ENCODE measurements at regions not wholly inside any gene's neighbourhood (a gene's known extent, or its start where the extent isn't known, plus 50 kb on each side); places are given as distances from the start of the nearest gene placed in this dataset.
"Not testable (repeated sequence)": the region's sequence is repeated elsewhere in the genome, so short reads cannot be mapped to it uniquely, and the experiment has no call there.

DNA sequence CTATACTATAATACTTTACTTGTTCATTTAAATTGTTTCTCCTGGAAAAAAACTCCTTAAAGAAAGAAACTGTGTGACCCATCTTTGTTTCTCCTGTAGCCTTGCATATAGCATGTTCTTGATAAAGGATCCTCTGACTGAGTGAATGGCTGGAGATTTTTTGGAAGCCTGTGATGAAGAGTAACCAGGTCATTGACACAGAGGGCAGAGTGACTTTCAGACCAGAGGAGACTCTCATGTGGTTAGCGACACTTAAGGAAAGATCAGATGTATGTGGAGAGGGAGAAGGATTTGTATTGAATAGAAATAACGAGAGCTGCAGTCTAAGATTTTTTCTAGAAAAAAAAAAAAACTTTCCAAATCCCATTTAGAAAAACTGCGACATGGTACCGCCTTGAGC lies 85.5 kb downstream of the TRIM43 start:
- Histone ChIP-seq H3K23ac (ENCODE audit: low read length in 2 of 2) (no peak overlapping the region), H4K8ac (ENCODE audit: low read length) (no peak overlapping the region), H2BK120ac (ENCODE audit: low read depth, low read length) (no peak overlapping the region), H3K9ac (ENCODE audit: low read length) (no peak overlapping the region), H2BK5ac (ENCODE audit: low read depth, low read length, poor library complexity, severe bottlenecking) (no peak overlapping the region), H3K18ac (ENCODE audit: low read depth in 1 of 2, low read length in 2 of 2) (no peak overlapping the region), H2BK12ac (ENCODE audit: low read length in 2 of 2) (no peak overlapping the region), H3K14ac (ENCODE audit: low read length in 2 of 2) (no peak overlapping the region), H3K4ac (ENCODE audit: low read depth in 1 of 2, low read length in 2 of 2) (no peak overlapping the region), H3K9me3 (ENCODE audit: control insufficient read depth, low read length) (no peaks in the 10 kb centered on the region), H3K36me3 (ENCODE audit: control insufficient read depth in 1 of 2, insufficient read depth in 2 of 2, low read depth in 1 of 2, low read length in 2 of 2) (no peaks in the 10 kb centered on the region), H2AFZ (ENCODE audit: low read depth, low read length) (no peak overlapping the region), H3K27ac (ENCODE audit: low read length, poor library complexity, severe bottlenecking) (no peak overlapping the region), H4K91ac (ENCODE audit: low read length) (no peak overlapping the region), H3K4me3 (ENCODE audit: insufficient read depth in 1 of 2, low read depth in 1 of 2, low read length in 2 of 2) (no peak overlapping the region), H3K27me3 (ENCODE audit: control insufficient read depth in 1 of 2, insufficient read depth in 1 of 2, low read length in 2 of 2) (peaks cover 0 to 10% of the 10 kb centered on the region in 2 experiments), H2AK5ac (ENCODE audit: low read length, severe bottlenecking) (no peak overlapping the region), H3K4me1 (ENCODE audit: control insufficient read depth, insufficient read depth, low read depth, low read length) (peaks cover 5% of the 10 kb centered on the region), H2BK15ac (ENCODE audit: low read depth, poor library complexity, severe bottlenecking) (no peak overlapping the region), H3K79me1 (replicated peaks; ENCODE audit: low read length, poor library complexity, severe bottlenecking) (no peaks in the 10 kb centered on the region), H3K4me2 (ENCODE audit: low read length, poor library complexity, severe bottlenecking) (no peak overlapping the region)
- no peak for DNase-seq
- WGBS = 68% methylated on average over 4 of the region's 4 CpGs

- not testable (repeated sequence) for H4K91ac ChIP-seq (ENCODE audit: low read length); H2AFZ ChIP-seq (ENCODE audit: low read depth, low read length); DNase-seq; H3K18ac ChIP-seq (ENCODE audit: low read depth in 1 of 2, low read length in 2 of 2); H2AK5ac ChIP-seq (ENCODE audit: low read length, severe bottlenecking); H3K4ac ChIP-seq (ENCODE audit: low read depth in 1 of 2, low read length in 2 of 2); H2BK15ac ChIP-seq (ENCODE audit: low read depth, poor library complexity, severe bottlenecking); H3K9ac ChIP-seq (ENCODE audit: low read length); H3K79me1 ChIP-seq (replicated peaks; ENCODE audit: low read length, poor library complexity, severe bottlenecking); H3K9me3 ChIP-seq (ENCODE audit: control insufficient read depth, low read length); H3K23ac ChIP-seq (ENCODE audit: low read length in 2 of 2); H3K4me2 ChIP-seq (ENCODE audit: low read length, poor library complexity, severe bottlenecking); H2BK12ac ChIP-seq (ENCODE audit: low read length in 2 of 2); H2BK5ac ChIP-seq (ENCODE audit: low read depth, low read length, poor library complexity, severe bottlenecking); H2BK120ac ChIP-seq (ENCODE audit: low read depth, low read length); H3K36me3 ChIP-seq (ENCODE audit: control insufficient read depth in 1 of 2, insufficient read depth in 2 of 2, low read depth in 1 of 2, low read length in 2 of 2); H3K14ac ChIP-seq (ENCODE audit: low read length in 2 of 2); H3K4me1 ChIP-seq (ENCODE audit: control insufficient read depth, insufficient read depth, low read depth, low read length); H3K27me3 ChIP-seq (ENCODE audit: control insufficient read depth in 1 of 2, insufficient read depth in 1 of 2, low read length in 2 of 2); H3K27ac ChIP-seq (ENCODE audit: low read length, poor library complexity, severe bottlenecking); H4K8ac ChIP-seq (ENCODE audit: low read length); H3K4me3 ChIP-seq (ENCODE audit: insufficient read depth in 1 of 2, low read depth in 1 of 2, low read length in 2 of 2)
- 100% methylated on average over 1 of the region's 3 CpGs for WGBS
Observed at GRCh38 chr2:95677833-95678232, 86.0 kb downstream of the TRIM43 start.

- H3K14ac ChIP-seq (ENCODE audit: low read length in 2 of 2); H3K27ac ChIP-seq (ENCODE audit: low read length, poor library complexity, severe bottlenecking): not testable (repeated sequence)
Observed at GRCh38 chr2:95681158-95681557, 89.4 kb downstream of the TRIM43 start.

DNA sequence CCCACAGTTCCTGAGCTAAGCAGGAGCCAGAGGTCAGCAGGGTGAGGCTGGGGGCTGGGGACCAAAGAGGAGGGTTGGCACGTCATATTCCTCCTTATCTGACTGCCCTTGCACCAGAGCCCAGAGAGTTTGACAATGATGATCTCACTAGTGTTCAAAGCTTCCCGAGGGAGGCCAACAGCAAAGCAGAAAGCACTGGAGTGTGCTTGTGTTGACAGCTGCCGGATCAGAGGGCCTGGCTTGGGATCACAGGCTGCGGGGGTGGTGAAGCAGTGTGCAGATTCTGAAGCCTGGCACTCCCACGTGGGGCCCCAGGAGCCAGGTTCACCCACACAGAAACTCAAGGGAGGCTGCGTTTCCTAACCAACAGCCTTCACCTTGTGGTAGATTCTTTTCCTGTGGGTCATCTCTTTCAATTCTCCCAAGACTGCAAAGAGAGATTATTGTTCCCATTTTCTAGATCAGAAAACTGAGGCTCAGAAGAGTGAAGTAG lies 89.8 kb downstream of the TRIM43 start:
- H3K23ac ChIP-seq (ENCODE audit: low read length in 2 of 2); H4K91ac ChIP-seq (ENCODE audit: low read length); H4K8ac ChIP-seq (ENCODE audit: low read length); H2AK5ac ChIP-seq (ENCODE audit: low read length, severe bottlenecking); H3K4me2 ChIP-seq (ENCODE audit: low read length, poor library complexity, severe bottlenecking); H3K27ac ChIP-seq (ENCODE audit: low read length, poor library complexity, severe bottlenecking); H2BK15ac ChIP-seq (ENCODE audit: low read depth, poor library complexity, severe bottlenecking); H3K4ac ChIP-seq (ENCODE audit: low read depth in 1 of 2, low read length in 2 of 2); H3K14ac ChIP-seq (ENCODE audit: low read length in 2 of 2); H3K79me1 ChIP-seq (replicated peaks; ENCODE audit: low read length, poor library complexity, severe bottlenecking); H2AFZ ChIP-seq (ENCODE audit: low read depth, low read length); H2BK12ac ChIP-seq (ENCODE audit: low read length in 2 of 2); H3K36me3 ChIP-seq (ENCODE audit: control insufficient read depth in 1 of 2, insufficient read depth in 2 of 2, low read depth in 1 of 2, low read length in 2 of 2); H2BK120ac ChIP-seq (ENCODE audit: low read depth, low read length); DNase-seq; H3K18ac ChIP-seq (ENCODE audit: low read depth in 1 of 2, low read length in 2 of 2); H2BK5ac ChIP-seq (ENCODE audit: low read depth, low read length, poor library complexity, severe bottlenecking); H3K27me3 ChIP-seq (ENCODE audit: control insufficient read depth in 1 of 2, insufficient read depth in 1 of 2, low read length in 2 of 2); H3K9me3 ChIP-seq (ENCODE audit: control insufficient read depth, low read length): not testable (repeated sequence)
- Histone ChIP-seq H3K4me1 (ENCODE audit: control insufficient read depth, insufficient read depth, low read depth, low read length) (peaks cover 11% of the 10 kb centered on the region), H3K4me3 (ENCODE audit: insufficient read depth in 1 of 2, low read depth in 1 of 2, low read length in 2 of 2) (peak overlapping the region in 1 of 2 experiments; percentile 74), H3K9ac (ENCODE audit: low read length) (peak overlapping the region; percentile 90)
- 58% methylated on average over 4 of the region's 6 CpGs for WGBS

More at GRCh38 chr2:95681158-95681557, 89.4 kb downstream of the TRIM43 start:
- not testable (repeated sequence) for H3K4me2 ChIP-seq (ENCODE audit: low read length, poor library complexity, severe bottlenecking); H3K27me3 ChIP-seq (ENCODE audit: control insufficient read depth in 1 of 2, insufficient read depth in 1 of 2, low read length in 2 of 2); H2BK5ac ChIP-seq (ENCODE audit: low read depth, low read length, poor library complexity, severe bottlenecking); H3K4me3 ChIP-seq (ENCODE audit: insufficient read depth in 1 of 2, low read depth in 1 of 2, low read length in 2 of 2); H4K91ac ChIP-seq (ENCODE audit: low read length); H2AFZ ChIP-seq (ENCODE audit: low read depth, low read length); H2AK5ac ChIP-seq (ENCODE audit: low read length, severe bottlenecking); DNase-seq; H3K9me3 ChIP-seq (ENCODE audit: control insufficient read depth, low read length); H3K18ac ChIP-seq (ENCODE audit: low read depth in 1 of 2, low read length in 2 of 2); H2BK120ac ChIP-seq (ENCODE audit: low read depth, low read length); H3K23ac ChIP-seq (ENCODE audit: low read length in 2 of 2); H2BK12ac ChIP-seq (ENCODE audit: low read length in 2 of 2); H3K79me1 ChIP-seq (replicated peaks; ENCODE audit: low read length, poor library complexity, severe bottlenecking); H2BK15ac ChIP-seq (ENCODE audit: low read depth, poor library complexity, severe bottlenecking); H4K8ac ChIP-seq (ENCODE audit: low read length); H3K4ac ChIP-seq (ENCODE audit: low read depth in 1 of 2, low read length in 2 of 2); H3K9ac ChIP-seq (ENCODE audit: low read length); H3K36me3 ChIP-seq (ENCODE audit: control insufficient read depth in 1 of 2, insufficient read depth in 2 of 2, low read depth in 1 of 2, low read length in 2 of 2); H3K4me1 ChIP-seq (ENCODE audit: control insufficient read depth, insufficient read depth, low read depth, low read length)
- 100% methylated on average over 1 of the region's 1 CpG for WGBS
